ENCODE measurements at regions not wholly inside any gene's neighbourhood (a gene's known extent, or its start where the extent isn't known, plus 50 kb on each side); places are given as distances from the start of the nearest gene placed in this dataset.
"Not testable (repeated sequence)": the region's sequence is repeated elsewhere in the genome, so short reads cannot be mapped to it uniquely, and the experiment has no call there.

DNA sequence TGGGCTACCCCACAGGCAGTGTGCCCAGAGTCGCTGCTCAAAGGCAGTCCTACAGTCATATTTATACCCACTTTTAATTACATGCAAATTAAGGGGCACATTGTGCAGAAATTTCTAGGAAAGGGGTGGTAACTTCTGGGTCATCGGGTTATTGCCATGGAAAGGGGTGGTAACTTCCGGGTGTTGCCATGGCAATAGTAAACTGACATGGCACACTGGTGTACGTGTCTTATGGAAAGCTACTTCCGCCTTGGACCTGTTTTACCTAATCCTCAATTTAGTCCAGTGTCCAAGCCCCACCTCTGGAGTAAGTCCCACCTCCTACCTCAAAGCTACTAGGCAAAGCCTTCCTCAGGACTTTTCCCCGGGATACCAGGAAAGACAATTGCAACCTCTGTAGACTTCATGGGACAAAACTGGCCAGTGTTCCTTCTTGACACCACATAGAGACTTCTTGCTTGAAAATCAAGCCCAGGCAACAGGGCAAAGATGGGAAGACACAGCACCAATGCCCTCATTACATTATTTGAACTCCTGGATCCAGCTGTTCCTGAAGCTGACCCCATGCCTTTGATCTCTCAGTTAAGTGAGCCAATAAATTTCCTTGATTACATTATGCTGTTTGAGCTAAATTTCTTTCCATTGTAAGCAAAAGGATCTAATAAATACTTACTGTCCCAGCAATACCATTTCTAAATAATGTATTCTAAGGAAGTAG, 63.3 kb upstream of the AGAP1 start:
- H3K4me3 Mint-ChIP-seq, result no peak overlapping the region
- no peak for DNase-seq
- no peaks in the 10 kb centered on the region for H3K4me1 Mint-ChIP-seq (ENCODE audit: low read depth)
- peaks cover 8% of the 10 kb centered on the region for H3K27me3 Mint-ChIP-seq (ENCODE audit: low read depth)
- no peaks in the 10 kb centered on the region for H3K9me3 Mint-ChIP-seq
- no peak overlapping the region for H3K27ac Mint-ChIP-seq
- no peaks in the 10 kb centered on the region for H3K36me3 Mint-ChIP-seq (ENCODE audit: low read depth)
- intact Hi-C loops (cut with micrococcal nuclease), result no loop called here
- CTCF ChIA-PET, result no interaction called here

DNA sequence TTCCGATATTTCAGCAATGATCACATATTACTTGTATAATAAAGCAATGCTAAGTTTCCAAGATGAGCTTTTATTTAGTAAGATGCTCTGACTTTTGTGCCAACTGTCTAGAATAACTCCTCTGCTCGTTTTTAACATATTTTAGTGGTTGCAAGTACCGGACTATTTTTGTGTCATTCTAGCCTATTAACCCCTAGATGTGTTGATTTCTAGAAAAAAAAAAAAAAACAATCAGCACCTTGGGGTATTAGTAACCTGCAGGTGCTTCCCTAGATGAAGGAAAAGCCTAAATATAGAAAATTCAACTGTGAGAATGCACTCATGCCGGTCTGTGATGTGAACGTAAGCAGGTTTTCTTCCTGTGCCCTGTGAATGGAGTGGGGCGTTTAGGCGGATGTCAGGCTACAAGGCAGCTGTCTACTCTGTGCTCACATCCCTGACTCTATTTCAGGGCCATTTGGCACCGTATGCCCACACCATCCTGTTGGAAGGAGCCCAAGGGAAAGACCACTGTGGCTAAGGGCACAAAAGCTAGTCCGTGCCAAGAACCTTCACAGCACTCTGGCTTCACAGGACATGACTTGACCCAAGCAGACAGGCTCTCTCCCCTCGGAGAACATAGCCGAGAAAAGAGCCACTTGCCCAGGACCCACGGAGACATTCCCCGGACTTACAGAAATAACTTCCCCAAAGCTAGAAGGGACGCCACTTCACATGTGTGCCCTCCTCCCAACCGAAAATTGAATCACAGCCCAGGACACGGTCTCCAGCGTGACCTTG, 60.9 kb upstream of the AGAP1 start:
- H3K4me3 Mint-ChIP-seq, result no peak overlapping the region

DNA sequence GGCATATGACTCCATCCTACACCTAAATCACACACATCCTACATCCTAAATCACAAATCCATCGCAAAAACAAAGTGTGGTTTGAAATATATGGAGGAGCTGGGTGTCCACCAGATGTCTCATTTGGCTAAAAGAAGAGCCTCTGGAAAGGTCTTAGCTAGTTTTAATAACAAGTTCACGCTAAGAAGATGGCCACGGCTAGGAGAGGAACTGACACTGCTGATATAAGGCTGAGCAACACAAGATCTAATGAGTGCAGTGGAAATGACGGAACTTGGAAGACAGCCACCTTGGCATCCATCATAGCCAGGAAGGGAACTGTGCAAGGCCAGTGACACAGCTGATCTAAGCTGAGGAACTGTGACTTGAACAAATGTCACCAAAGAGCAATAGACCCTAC, 60.0 kb upstream of the AGAP1 start:
- Mint-ChIP-seq H3K36me3 (ENCODE audit: low read depth) (no peaks in the 10 kb centered on the region), H3K27ac (no peak overlapping the region), H3K9me3 (no peaks in the 10 kb centered on the region), H3K4me1 (ENCODE audit: low read depth) (no peaks in the 10 kb centered on the region), H3K4me3 (no peak overlapping the region), H3K27me3 (ENCODE audit: low read depth) (peaks cover 12% of the 10 kb centered on the region)
- CTCF ChIA-PET, result no interaction called here
- intact Hi-C loops (cut with micrococcal nuclease), result no loop called here
- no peak for DNase-seq

More for the DNA sequence above, 60.9 kb upstream of the AGAP1 start:
- Mint-ChIP-seq H3K27me3 (ENCODE audit: low read depth) (peaks cover 11% of the 10 kb centered on the region), H3K9me3 (no peaks in the 10 kb centered on the region), H3K36me3 (ENCODE audit: low read depth) (no peaks in the 10 kb centered on the region), H3K4me1 (ENCODE audit: low read depth) (no peaks in the 10 kb centered on the region), H3K27ac (no peak overlapping the region)
- CTCF ChIA-PET, result no interaction called here
- DNase-seq, result no peak
- intact Hi-C loops (cut with micrococcal nuclease), result no loop called here

DNA sequence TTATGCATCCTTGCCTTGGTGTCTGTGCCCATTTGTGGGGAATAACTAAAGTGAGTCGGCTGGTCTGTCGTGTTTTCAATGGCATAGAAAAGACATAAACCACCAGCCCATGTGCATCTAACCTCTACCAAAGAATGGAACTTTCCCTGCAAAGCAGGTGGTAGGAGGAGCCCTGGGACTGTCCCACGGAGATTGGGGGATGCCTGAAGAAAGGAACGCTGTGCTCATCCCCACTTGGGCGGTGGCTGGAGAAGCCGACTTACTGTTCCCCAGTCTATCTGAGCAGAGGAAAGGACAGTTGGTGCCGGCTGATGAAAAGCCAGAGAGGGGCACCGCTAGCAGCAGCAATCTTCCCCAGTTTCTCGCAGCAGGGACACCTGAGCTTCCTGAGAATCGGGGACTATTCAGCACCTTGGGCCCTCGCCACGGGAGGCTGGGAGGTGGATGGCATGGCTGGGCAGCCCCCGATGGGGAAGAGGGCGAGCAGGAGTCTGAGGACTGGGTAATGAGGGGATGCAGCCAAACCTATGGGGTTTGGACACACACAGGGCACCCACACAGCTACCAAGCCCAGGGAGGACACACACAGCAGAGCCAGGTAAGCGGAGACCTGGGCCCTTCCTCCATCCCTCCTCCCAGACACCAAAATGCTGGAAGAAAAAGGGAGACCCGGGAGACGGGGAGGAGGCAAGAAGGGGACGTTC, 53.7 kb upstream of the AGAP1 start:
- H3K36me3 Mint-ChIP-seq (ENCODE audit: low read depth), result no peaks in the 10 kb centered on the region
- no peak overlapping the region for H3K4me3 Mint-ChIP-seq
- no peak overlapping the region for H3K27ac Mint-ChIP-seq
- CTCF ChIA-PET, result no interaction called here
- peaks cover 3% of the 10 kb centered on the region for H3K9me3 Mint-ChIP-seq
- H3K27me3 Mint-ChIP-seq (ENCODE audit: low read depth), result peaks cover 8% of the 10 kb centered on the region
- intact Hi-C loops (cut with micrococcal nuclease), result no loop called here
- DNase-seq, result no peak
- H3K4me1 Mint-ChIP-seq (ENCODE audit: low read depth), result no peaks in the 10 kb centered on the region

DNA sequence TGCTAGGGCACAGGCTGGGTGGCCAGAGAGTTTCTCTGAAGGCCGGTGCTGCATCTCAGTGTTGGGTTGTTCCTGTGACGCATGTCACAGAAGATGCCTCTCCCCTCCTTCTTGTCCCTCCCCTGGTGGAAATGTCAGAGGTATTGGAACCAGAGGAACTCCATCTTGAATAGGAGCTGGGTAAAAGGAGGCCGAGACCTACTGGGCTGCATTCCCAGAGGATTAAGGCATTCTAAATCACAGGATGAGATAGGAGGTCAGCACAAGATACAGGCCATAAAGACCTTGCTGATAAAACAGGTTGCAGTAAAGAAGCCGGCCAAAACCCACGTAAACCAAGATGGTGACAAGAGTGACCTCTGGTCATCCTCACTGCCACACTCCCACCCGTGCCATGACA, 50.3 kb upstream of the AGAP1 start:
- H3K27ac Mint-ChIP-seq; intact Hi-C loops (cut with micrococcal nuclease); DNase-seq; H3K4me1 Mint-ChIP-seq (ENCODE audit: low read depth); H3K4me3 Mint-ChIP-seq; H3K9me3 Mint-ChIP-seq; CTCF ChIA-PET; H3K36me3 Mint-ChIP-seq (ENCODE audit: low read depth); H3K27me3 Mint-ChIP-seq (ENCODE audit: low read depth): not testable (repeated sequence)

Measured in activated naive CD4-positive, alpha-beta T cell treated with anti-CD3 and anti-CD28 coated beads for 36 hours (primary cell).